CD4-positive, alpha-beta T cell treated with Interleukin-17A for 4 hours (primary cell): ENCODE measurements at regions not wholly inside any gene's neighbourhood (a gene's known extent, or its start where the extent isn't known, plus 50 kb on each side); places are given as distances from the start of the nearest gene placed in this dataset.
"Not testable (repeated sequence)": the region's sequence is repeated elsewhere in the genome, so short reads cannot be mapped to it uniquely, and the experiment has no call there.

ENCODE experiments used
- DNase-seq: peaks from one replicate; pipeline ENCODE4 v3.0.0-alpha.2; 2020; ENCODE audit warnings: mixed read lengths

GRCh38 chr1:56145581-56145980 is 433.8 kb downstream of the PLPP3 start:
- no peak for DNase-seq

DNA sequence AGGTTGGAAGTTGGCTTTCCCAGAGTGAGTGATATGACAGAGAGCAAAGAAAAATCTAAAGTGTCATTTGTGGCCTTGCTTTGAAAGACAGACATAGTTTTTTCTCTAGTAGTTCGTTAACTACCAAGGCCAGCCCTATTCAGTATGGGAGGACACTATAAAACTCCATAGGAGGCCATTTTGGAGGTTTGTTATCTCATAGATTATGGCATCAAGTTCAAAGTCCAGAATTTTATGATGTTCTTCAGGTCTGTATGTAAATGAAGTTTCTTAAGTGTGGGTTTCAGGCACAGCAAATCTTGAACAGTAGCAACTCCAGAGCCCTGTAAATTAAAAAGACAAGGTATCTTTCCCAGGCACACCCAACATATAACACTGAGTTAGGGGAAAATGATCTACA is 437.1 kb downstream of the PLPP3 start:
- no peak for DNase-seq

DNA sequence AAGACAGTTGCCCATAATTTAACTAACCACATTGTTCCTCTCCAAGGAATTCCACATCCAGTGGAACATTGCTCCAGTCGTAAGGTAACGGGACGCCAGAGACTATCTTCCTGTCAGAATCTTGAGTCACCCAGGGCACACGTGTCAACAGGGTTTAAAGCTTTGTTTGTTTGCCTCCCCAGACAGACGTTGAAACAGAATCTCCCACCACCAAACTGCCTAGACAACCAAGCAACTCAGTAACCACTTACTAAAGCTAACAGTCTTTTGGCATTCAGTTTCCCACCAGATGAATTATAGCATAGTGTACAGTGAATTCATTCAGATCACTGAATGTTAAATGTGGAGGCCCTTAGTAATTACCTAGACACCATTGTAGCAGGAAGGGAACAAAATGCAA is 439.5 kb downstream of the PLPP3 start:
- DNase-seq = no peak

GRCh38 chr1:56137521-56138505 is 441.6 kb downstream of the PLPP3 start:
- DNase-seq = no peak

DNA sequence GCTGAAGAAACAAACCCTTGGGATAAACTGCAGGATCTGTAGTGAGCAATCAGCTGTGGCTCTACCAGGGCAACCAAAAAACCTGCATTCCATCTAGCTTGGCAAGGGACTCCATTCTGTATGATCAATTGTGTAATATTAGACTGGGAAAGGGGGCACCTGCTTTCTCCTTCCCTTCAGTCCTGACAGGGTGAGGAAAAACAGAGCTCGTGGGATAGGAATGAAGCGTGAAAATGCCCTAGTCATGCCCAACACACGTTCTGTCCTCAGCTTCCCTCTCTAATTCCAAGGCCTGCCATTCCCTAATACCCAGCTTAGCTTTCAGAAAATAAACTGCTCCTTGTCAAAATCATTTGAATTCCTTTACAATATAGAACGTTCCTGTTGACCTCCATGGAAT is 442.3 kb downstream of the PLPP3 start:
- DNase-seq = no peak

- DNase-seq = no peak
Measured at GRCh38 chr1:56135864-56136147, 443.6 kb downstream of the PLPP3 start.

DNA sequence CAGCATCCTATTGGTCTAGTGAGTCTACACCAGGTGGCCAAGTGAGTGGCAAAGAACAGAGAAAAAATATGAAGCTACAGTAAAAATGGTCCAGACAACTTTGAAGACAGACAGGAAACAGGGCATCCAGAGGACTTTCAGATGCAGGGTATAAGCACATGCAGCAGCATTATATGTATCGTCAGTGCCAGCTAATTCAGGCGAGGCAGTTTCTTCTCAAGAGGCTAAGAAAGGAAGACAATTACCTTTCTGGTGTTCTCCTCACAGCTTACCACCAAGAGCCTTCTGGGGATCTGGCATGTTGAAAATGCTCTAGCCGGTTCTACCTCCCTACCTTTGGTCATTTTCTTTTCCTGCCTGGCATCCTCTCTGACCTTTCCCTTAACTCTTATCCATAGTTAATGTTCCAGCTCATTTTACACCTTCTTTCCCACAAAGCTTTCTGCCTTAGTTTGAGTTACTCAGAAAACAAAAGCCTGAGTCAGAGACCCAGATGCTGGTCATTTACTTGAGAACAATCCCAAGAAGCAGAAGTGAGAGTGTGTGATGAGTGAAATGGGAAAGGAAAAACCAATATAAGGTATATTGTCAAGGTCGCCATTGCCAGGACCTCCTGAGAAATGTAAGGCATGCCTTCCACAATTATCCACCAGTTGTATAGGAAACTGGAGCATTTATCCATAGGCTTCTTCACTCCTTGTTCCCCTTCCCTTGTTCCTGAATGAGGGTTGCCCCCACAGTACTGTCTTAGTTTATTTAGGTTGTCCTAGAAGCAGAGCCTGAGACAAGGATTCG is 444.1 kb downstream of the PLPP3 start:
- no peak for DNase-seq

DNA sequence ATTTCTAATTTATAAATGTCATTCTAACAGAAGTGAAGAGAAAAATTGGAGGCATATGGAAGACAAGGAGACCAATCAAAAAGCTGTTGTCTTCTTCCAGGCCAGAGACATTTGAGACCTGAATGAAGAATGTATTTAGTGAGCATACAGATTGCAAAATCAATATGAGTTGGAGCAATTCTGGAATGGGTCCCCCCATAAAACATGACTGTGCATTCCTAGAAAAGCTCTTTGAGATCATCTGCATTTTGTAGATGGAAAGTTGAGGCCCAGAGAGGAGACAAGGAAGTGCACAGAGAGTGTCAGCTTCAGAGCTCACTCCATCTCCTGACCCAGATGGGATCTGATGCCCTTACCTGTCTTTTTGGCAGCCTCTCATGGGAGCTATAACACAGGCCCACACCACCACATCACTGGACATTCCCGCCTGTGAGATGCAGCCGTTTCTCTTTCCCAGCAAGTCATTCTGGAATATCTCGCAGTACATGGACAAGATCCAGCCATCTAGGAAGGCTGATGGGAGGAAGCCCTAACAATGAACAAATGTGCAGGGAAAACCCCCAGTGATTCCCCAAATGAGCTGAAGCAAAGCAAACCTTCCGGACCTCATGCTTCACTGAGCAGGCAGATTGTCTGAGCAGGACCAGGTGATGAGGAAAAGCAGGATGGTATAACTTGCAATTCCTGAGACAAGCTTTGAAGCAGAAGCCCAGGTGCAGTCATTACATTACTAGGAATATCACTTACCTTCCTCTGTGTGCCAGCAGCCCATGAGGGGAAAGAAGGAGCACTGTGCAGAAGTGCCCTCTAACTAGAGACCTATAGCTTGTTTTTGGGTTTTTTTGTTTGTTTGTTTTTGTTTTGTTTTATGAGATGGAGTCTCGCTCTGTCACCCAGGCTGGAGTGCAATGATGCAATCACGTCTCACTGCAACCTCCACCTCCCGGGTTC is 445.6 kb downstream of the PLPP3 start:
- no peak for DNase-seq

GRCh38 chr1:56132520-56132919 is 446.8 kb downstream of the PLPP3 start:
- no peak for DNase-seq

DNA sequence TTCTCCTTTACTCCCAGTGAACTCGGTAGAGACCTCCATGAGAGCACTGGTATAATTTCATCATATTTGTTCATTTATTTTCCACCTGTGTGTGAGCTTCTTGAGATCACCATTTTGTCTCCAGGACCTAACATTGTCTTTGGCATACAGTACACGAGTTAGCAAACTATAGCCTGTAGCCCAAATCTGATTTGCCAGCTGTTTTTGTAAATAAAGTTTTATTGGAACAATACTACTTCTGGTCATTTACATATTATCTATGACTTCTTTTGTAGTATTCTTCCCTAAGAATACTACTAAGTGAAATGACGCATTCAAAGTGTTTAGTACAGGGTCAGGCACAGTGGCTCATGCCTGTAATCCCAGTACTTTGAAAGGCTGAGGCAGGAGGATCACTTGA is 449.5 kb downstream of the PLPP3 start:
- DNase-seq = no peak

DNA sequence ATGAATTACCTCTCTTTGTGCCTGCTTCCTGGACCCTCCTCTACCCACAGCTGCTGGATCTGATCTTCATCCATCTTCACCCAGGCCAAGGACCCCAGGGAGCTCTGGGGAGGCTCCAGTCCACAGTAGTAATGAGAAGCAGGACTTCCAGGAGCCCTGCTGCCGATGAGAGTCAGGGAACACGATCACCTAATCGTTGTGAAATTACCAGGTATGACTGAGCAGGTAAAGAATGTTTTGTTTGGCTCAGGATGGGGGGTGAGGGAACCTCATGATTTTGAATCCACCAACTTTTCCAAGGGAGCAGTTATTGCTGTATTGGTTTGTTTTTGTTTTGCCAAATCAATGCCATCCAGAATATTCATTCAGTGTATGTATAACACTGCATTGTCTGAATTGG is 454.0 kb downstream of the PLPP3 start:
- DNase-seq = no peak

DNA sequence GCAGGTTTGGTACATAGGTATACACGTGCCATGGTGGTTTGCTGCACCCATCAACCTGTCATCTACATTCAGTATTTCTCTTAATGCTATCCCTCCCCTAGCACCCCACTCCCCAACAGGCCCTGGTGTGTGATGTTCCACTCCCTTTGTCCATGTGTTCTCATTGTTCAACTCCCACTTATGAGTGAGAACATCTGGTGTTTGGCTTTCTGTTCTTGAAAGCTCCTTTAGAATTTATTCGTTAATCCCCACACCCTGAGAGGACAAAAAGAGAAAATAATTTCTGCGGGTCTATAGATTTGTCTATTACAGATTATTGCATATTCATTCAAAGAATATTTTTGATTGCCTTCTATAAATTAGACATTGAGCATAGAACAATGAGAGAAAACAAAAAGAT is 455.5 kb downstream of the PLPP3 start:
- DNase-seq = no peak

DNA sequence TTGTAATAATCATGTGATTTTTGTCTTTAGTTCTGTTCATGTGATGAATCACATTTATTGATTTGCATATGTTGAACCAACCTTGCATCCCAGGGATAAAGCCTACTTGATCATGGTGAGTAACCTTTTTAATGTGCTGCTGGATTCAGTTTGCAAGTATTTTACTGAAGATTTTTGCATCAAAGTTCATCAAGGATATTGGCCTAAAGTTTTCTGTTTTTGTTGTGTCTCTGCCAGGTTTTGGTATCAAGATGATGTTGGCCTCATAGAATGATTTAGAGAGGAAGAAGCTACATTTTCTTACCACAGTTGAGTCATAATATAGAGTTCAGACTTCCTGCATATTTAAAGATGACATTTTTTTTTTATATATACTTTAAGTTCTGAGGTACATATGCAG is 455.9 kb downstream of the PLPP3 start:
- no peak for DNase-seq

DNA sequence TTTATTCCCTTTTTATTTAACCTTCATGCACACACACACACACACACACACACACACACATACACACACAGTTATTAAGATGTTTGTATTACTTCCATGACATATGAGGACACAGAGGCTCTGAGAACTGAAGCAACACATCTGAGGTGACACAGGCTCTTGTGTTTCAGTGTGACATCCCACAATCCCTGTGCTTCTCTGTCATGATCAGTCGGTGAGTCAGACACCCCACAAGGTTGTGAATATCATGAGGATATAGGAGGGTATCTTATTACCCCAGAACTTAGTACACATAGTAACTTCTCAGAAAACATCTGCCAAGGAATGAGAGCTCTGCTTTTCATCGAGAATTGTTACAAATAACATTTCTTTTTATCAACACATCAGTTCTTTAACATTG is 459.3 kb downstream of the PLPP3 start:
- no peak for DNase-seq

DNA sequence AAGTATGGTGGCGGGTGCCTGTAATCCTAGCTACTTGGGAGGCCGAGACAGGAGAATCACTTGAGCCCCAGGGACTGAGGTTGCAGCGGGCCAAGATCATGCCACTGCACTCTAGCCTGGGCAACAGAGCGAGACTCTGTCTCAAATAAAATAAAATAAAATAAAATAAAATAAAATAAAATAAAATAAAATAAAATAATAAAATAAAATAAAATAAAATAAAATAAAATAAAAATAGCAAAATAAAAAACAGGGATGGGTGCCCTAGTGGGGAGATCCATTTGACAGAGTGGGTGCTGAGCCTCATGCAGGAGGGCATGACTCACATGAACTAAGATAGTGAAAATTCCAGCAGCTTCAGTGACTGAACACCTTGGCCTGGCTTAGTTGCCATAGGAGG is 460.7 kb downstream of the PLPP3 start:
- DNase-seq = not testable (repeated sequence)

GRCh38 chr1:56115701-56116100 is 463.7 kb downstream of the PLPP3 start:
- DNase-seq = no peak

DNA sequence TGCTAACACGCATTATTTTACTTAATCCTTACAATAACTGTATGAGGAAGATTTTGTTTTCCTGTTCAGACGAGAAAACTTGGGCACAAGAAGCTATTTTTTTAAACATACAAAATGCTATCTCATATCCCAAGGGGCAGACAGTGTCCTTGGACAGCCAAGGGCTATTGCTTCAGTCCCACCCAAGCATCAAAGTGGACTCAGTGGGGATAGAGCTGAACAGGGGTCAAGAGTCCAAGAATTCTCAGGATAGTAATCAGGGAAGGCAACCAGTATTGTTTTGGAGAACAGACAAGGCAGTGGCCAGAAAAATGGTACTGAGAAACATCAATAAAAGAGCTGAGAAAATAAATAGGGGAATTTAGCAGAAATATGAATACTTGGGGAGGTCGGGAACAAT is 465.7 kb downstream of the PLPP3 start:
- DNase-seq = no peak

DNA sequence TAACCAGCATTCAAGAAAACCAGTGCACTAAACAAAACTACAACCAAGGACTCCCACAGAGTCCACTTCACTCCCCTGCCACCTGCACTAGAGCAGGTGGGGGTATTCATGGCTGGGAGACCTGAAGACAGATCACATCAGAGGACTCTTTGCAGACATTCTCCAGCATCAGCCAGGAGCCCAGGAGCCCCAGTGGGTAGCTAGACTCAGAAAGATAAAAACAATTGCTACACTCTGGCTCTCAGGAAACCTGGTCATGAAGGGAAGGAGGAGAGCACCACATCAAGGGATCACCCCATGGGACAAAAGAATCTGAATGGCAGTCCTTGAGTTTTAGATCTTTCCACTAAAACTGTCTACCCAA is 472.1 kb downstream of the PLPP3 start:
- DNase-seq = no peak

- DNase-seq = no peak
Measured at GRCh38 chr1:56106531-56107274, 472.7 kb downstream of the PLPP3 start.

- DNase-seq = no peak
Measured at GRCh38 chr1:56105397-56105796, 474.0 kb downstream of the PLPP3 start.

DNA sequence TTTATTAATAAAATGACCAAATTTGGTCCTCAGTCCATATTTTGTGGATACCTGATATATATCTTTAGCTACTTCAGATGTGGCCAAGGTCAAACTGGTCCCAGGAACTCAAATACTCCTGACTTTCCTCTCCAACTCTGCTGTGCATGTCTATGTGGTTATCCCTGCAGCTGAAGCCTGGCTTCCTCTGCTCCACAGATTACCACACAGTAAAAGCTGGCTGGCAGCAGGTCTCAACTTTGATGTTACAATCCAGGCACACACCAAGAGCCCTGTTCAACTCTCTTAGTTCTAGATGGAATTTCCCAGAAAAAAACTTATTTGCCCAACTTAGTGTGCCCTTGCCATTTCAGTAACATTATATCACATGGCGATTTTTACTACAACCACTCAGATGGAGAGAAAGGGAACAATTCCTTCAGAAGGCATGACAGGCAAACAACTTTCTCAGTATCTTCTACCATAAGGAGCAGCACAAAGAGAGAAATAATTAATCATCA is 479.5 kb downstream of the PLPP3 start:
- no peak for DNase-seq

GRCh38 chr1:56098946-56099345 is 480.4 kb downstream of the PLPP3 start:
- DNase-seq = no peak
